Neural cell (in vitro differentiated cells): ENCODE measurements at regions not wholly inside any gene's neighbourhood (a gene's known extent, or its start where the extent isn't known, plus 50 kb on each side); places are given as distances from the start of the nearest gene placed in this dataset.

ENCODE experiments used
- H2AFZ ChIP-seq: fragments of 200-600, 300-800 bp; sonication (generic), shearing (Covaris generic); 2 replicates; pipeline ENCODE4 v1.6.0; 2014; ENCODE audit warnings: low read depth, mild to moderate bottlenecking, antibody characterized with exemption, low read length, moderate library complexity
- H3F3A ChIP-seq: fragments of 200-600 bp; shearing (Covaris generic); 2 replicates; pipeline ENCODE4 v1.6.1; 2016; ENCODE audit warnings: mild to moderate bottlenecking, moderate library complexity, mixed read lengths, antibody characterized with exemption, low read length; ENCODE audit not compliant: insufficient read depth, poor library complexity, severe bottlenecking
- H3K27ac ChIP-seq: fragments of 200-600, 300-800 bp; sonication (generic), shearing (Covaris generic); 2 replicates; pipeline ENCODE4 v1.5.1; 2014; ENCODE audit warnings: mild to moderate bottlenecking, low read length, moderate library complexity
- H3K27me3 ChIP-seq: fragments of 300-800, 200-600 bp; sonication (generic), shearing (Covaris generic); 2 replicates; pipeline ENCODE4 v1.6.0; 2014; ENCODE audit warnings: mild to moderate bottlenecking, low read depth, low read length, moderate library complexity; ENCODE audit not compliant: insufficient read depth
- H3K36me3 ChIP-seq: fragments of 300-800, 200-600 bp; sonication (generic), shearing (Covaris generic); 2 replicates; pipeline ENCODE4 v1.5.1; 2014; ENCODE audit warnings: mild to moderate bottlenecking, antibody characterized with exemption, low read length, moderate library complexity; ENCODE audit not compliant: insufficient read depth
- H3K4me2 ChIP-seq: fragments of 300-800, 200-600 bp; sonication (generic), shearing (Covaris generic); 2 replicates; pipeline ENCODE4 v1.6.0; 2014; ENCODE audit warnings: mild to moderate bottlenecking, low read length
- H3K4me3 ChIP-seq: fragments of 300-800, 200-600 bp; sonication (generic), shearing (Covaris generic); 2 replicates; pipeline ENCODE4 v1.5.1; 2014; ENCODE audit warnings: mild to moderate bottlenecking, low read length, moderate library complexity
- H3K79me2 ChIP-seq: fragments of 200-600 bp; shearing (Covaris generic); replicated peaks from 2 replicates; pipeline ENCODE4 v1.6.0; 2014; ENCODE audit warnings: mild to moderate bottlenecking, low read length, moderate library complexity; ENCODE audit not compliant: insufficient read depth
- H3K9ac ChIP-seq: fragments of 300-800, 200-600 bp; sonication (generic), shearing (Covaris generic); 2 replicates; pipeline ENCODE4 v1.6.1; 2016; ENCODE audit warnings: mild to moderate bottlenecking, low read length, mixed read lengths
- H3K9me2 ChIP-seq: fragments of 200-600 bp; shearing (Covaris generic); 2 replicates; pipeline ENCODE4 v1.6.1; 2016; ENCODE audit warnings: mild to moderate bottlenecking, low read length, mixed read lengths; ENCODE audit not compliant: insufficient read depth
- H3K9me3 ChIP-seq: fragments of 200-600, 300-800 bp; sonication (generic), shearing (Covaris generic); 2 replicates; pipeline ENCODE4 v1.6.1; 2016; ENCODE audit warnings: mild to moderate bottlenecking, mixed run types, low read length, moderate library complexity, mixed read lengths
- H4K20me1 ChIP-seq: fragments of 200-600 bp; shearing (Covaris generic); 2 replicates; pipeline ENCODE4 v1.6.1; 2016; ENCODE audit warnings: mild to moderate bottlenecking, mixed run types; ENCODE audit not compliant: insufficient read depth
- EP300 ChIP-seq: fragments of 450-650 bp; conservative IDR thresholded peaks from 2 replicates; pipeline ENCODE4 v1.6.1; 2014; ENCODE audit warnings: antibody characterized with exemption, mild to moderate bottlenecking, moderate library complexity; ENCODE audit not compliant: poor library complexity, severe bottlenecking
- EZH2 ChIP-seq: fragments of 200-600, 300-800 bp; shearing (Covaris generic), sonication (generic); IDR thresholded peaks from 2 replicates; pipeline ENCODE4 v1.6.1; 2014; ENCODE audit warnings: antibody characterized with exemption, low read length, borderline replicate concordance, mild to moderate bottlenecking; ENCODE audit not compliant: insufficient read depth, poor library complexity, severe bottlenecking
- MXI1 ChIP-seq: fragments of 450-650 bp; conservative IDR thresholded peaks from 2 replicates; pipeline ENCODE4 v1.6.1; 2014; ENCODE audit warnings: antibody characterized with exemption, mild to moderate bottlenecking; ENCODE audit not compliant: poor library complexity, severe bottlenecking
- POLR2AphosphoS5 ChIP-seq: IDR thresholded peaks from 2 replicates; pipeline ENCODE4 v1.6.1; 2012
- RAD21 ChIP-seq: fragments of 450-650 bp; conservative IDR thresholded peaks from 2 replicates; pipeline ENCODE4 v1.6.1; 2014; ENCODE audit warnings: antibody characterized with exemption, mild to moderate bottlenecking, moderate library complexity
- SMC3 ChIP-seq: fragments of 450-650 bp; conservative IDR thresholded peaks from 2 replicates; pipeline ENCODE4 v1.6.1; 2014; ENCODE audit warnings: antibody characterized with exemption, mild to moderate bottlenecking, moderate library complexity; ENCODE audit not compliant: poor library complexity
- TAF1 ChIP-seq: IDR thresholded peaks from 2 replicates; pipeline ENCODE4 v1.6.1; 2012; ENCODE audit warnings: low read depth
- TF ChIP-seq, protein P1 (sequence below): fragments of 450-650 bp; IDR thresholded peaks from 2 replicates; pipeline ENCODE4 v1.5.1; 2014; ENCODE audit warnings: antibody characterized with exemption, mild to moderate bottlenecking, moderate library complexity; ENCODE audit not compliant: poor library complexity, severe bottlenecking
- TF ChIP-seq, protein P2 (sequence below): IDR thresholded peaks from 2 replicates; pipeline ENCODE4 v1.6.1; 2012; ENCODE audit warnings: borderline replicate concordance

DNA sequence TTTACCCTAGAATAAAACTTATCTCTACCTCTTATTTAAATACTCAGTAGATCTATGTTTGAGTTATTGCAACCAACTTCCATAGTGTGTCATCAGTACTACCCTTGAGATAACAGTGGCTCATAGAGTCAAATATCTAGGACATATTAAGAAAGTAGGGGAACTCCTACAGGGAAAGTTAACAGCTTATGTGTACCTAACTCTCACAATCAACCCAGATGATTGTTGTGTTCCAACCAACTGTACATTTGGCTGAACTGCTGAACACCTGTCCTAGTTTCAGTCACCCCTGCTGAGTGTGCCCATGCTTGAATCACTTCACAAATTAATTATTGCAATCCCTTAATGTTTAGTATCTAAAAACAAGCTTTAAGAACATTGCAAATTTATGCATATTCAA is 244.2 kb upstream of the GRID2 start:
- no peak overlapping the region for H3K4me2 ChIP-seq

DNA sequence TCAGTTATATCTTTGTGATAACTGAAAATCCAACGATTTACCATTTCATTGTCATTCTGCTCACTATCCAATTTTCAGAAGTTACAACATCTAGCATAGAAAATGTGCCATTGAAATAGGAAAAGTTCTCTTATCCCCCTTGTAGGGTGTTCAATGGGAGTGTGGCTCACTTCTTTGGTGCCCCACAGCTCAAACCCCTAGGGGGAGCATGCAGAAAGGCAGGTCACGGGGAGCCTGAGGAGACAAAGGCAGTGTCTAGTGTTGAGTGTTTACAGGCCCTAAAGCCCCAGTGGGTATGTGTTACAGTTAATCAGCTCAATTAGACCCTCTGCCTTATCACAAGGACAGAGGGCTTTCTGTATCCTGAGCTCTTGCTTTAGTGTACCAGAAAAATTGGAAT is 243.4 kb upstream of the GRID2 start:
- no peaks in the 10 kb centered on the region for H3K27me3 ChIP-seq
- H3F3A ChIP-seq = no peaks in the 10 kb centered on the region
- H3K9ac ChIP-seq = no peak overlapping the region
- no peak for TF ChIP-seq TAF1
- H3K4me2 ChIP-seq = no peak overlapping the region
- no peak overlapping the region for H2AFZ ChIP-seq
- H3K9me3 ChIP-seq = no peaks in the 10 kb centered on the region
- no peaks in the 10 kb centered on the region for H3K79me2 ChIP-seq
- no peaks in the 10 kb centered on the region for H4K20me1 ChIP-seq
- H3K9me2 ChIP-seq = no peaks in the 10 kb centered on the region
- H3K27ac ChIP-seq = no peak overlapping the region
- H3K4me3 ChIP-seq = no peak overlapping the region
- H3K36me3 ChIP-seq = no peaks in the 10 kb centered on the region

More for the DNA sequence above, 244.2 kb upstream of the GRID2 start:
- TF ChIP-seq RAD21 = no peak
- TF ChIP-seq, protein P1, sequence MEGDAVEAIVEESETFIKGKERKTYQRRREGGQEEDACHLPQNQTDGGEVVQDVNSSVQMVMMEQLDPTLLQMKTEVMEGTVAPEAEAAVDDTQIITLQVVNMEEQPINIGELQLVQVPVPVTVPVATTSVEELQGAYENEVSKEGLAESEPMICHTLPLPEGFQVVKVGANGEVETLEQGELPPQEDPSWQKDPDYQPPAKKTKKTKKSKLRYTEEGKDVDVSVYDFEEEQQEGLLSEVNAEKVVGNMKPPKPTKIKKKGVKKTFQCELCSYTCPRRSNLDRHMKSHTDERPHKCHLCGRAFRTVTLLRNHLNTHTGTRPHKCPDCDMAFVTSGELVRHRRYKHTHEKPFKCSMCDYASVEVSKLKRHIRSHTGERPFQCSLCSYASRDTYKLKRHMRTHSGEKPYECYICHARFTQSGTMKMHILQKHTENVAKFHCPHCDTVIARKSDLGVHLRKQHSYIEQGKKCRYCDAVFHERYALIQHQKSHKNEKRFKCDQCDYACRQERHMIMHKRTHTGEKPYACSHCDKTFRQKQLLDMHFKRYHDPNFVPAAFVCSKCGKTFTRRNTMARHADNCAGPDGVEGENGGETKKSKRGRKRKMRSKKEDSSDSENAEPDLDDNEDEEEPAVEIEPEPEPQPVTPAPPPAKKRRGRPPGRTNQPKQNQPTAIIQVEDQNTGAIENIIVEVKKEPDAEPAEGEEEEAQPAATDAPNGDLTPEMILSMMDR = no peak
- TF ChIP-seq EP300 = no peak
- TF ChIP-seq SMC3 = no peak
- no peak for TF ChIP-seq TAF1
- no peak for TF ChIP-seq MXI1
- H3K36me3 ChIP-seq = no peaks in the 10 kb centered on the region
- no peak overlapping the region for H2AFZ ChIP-seq
- H4K20me1 ChIP-seq = no peaks in the 10 kb centered on the region
- no peak overlapping the region for H3K4me3 ChIP-seq
- no peak overlapping the region for H3K27ac ChIP-seq
- no peak overlapping the region for H3K9ac ChIP-seq
- H3K9me2 ChIP-seq = no peaks in the 10 kb centered on the region
- H3K79me2 ChIP-seq = no peaks in the 10 kb centered on the region
- no peaks in the 10 kb centered on the region for H3K9me3 ChIP-seq
- H3F3A ChIP-seq = no peaks in the 10 kb centered on the region
- no peaks in the 10 kb centered on the region for H3K27me3 ChIP-seq

DNA sequence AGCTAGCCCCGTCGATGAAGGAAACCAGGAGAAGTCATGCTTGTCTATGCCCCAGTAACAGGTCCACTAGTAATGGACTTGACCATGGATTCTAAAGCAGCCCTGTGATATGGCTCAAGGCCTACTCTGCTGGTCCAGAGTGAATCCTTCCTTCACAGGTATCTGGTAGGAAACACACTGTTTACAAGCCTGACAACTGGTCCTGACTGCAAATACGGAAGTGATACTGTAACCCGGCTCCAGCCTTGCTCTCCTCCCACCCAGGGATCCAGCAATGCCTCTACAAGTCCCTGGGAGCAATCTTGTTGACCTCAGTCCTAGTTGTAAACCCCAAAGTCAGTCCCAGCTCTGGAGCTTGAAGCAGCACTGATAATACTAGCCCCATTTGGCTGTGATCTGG is 239.2 kb upstream of the GRID2 start:
- Histone ChIP-seq H2AFZ (no peak overlapping the region), H3K27me3 (no peaks in the 10 kb centered on the region), H3K4me3 (no peak overlapping the region), H3K9me2 (no peaks in the 10 kb centered on the region), H4K20me1 (no peaks in the 10 kb centered on the region), H3K9ac (no peak overlapping the region), H3K27ac (no peak overlapping the region), H3F3A (no peaks in the 10 kb centered on the region), H3K79me2 (no peaks in the 10 kb centered on the region), H3K36me3 (no peaks in the 10 kb centered on the region), H3K4me2 (no peak overlapping the region), H3K9me3 (no peaks in the 10 kb centered on the region)
- TF ChIP-seq TAF1 (no peak), SMC3 (no peak), EP300 (no peak), RAD21 (no peak), POLR2AphosphoS5 (no peak), EZH2 (no peak)

DNA sequence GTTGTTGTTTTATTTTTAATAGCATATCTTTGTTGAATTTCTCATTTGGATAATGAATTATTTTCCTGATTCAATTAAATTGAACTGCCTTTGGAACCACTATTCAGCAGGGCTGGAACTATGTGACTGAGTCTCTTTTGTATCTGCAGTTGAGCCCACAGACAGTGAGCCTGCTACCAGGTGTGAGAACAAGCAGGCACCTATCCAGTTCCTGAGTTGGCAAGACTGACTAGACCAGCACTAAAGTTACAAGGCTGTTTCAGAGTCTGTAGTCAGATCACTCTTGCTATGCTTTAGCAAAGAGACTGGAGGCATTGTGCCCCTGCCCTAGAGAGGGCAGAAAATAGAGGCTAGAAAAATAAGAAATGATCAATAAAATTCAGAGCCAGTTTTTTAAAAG is 237.3 kb upstream of the GRID2 start:
- H3K4me3 ChIP-seq = no peak overlapping the region
- no peak overlapping the region for H2AFZ ChIP-seq
- H3K27ac ChIP-seq = no peak overlapping the region
- H4K20me1 ChIP-seq = no peaks in the 10 kb centered on the region
- H3K4me2 ChIP-seq = no peak overlapping the region
- no peaks in the 10 kb centered on the region for H3K79me2 ChIP-seq
- H3K9ac ChIP-seq = no peak overlapping the region
- H3F3A ChIP-seq = no peaks in the 10 kb centered on the region
- no peaks in the 10 kb centered on the region for H3K27me3 ChIP-seq
- H3K9me2 ChIP-seq = no peaks in the 10 kb centered on the region
- TF ChIP-seq, protein P2, sequence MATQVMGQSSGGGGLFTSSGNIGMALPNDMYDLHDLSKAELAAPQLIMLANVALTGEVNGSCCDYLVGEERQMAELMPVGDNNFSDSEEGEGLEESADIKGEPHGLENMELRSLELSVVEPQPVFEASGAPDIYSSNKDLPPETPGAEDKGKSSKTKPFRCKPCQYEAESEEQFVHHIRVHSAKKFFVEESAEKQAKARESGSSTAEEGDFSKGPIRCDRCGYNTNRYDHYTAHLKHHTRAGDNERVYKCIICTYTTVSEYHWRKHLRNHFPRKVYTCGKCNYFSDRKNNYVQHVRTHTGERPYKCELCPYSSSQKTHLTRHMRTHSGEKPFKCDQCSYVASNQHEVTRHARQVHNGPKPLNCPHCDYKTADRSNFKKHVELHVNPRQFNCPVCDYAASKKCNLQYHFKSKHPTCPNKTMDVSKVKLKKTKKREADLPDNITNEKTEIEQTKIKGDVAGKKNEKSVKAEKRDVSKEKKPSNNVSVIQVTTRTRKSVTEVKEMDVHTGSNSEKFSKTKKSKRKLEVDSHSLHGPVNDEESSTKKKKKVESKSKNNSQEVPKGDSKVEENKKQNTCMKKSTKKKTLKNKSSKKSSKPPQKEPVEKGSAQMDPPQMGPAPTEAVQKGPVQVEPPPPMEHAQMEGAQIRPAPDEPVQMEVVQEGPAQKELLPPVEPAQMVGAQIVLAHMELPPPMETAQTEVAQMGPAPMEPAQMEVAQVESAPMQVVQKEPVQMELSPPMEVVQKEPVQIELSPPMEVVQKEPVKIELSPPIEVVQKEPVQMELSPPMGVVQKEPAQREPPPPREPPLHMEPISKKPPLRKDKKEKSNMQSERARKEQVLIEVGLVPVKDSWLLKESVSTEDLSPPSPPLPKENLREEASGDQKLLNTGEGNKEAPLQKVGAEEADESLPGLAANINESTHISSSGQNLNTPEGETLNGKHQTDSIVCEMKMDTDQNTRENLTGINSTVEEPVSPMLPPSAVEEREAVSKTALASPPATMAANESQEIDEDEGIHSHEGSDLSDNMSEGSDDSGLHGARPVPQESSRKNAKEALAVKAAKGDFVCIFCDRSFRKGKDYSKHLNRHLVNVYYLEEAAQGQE = no peak
- no peak for TF ChIP-seq EP300
- TF ChIP-seq RAD21 = no peak
- no peak for TF ChIP-seq POLR2AphosphoS5
- TF ChIP-seq SMC3 = no peak
- TF ChIP-seq, protein P1 = no peak
- H3K9me3 ChIP-seq = peaks cover 7% of the 10 kb centered on the region
- H3K36me3 ChIP-seq = no peaks in the 10 kb centered on the region
